K562 (cell line): ENCODE measurements at regions not wholly inside any gene's neighbourhood (a gene's known extent, or its start where the extent isn't known, plus 50 kb on each side); places are given as distances from the start of the nearest gene placed in this dataset.

Experiments
- ATAC-seq: fragments of 200-7000 bp; cut with Tn5 transposase; 3 replicates; pipeline ENCODE4 v1.9.1; 2020; ENCODE audit warnings: moderate library complexity
- BruUV-seq: library from RNA; stranded (reverse); fragments of 400-500 nt; replicated peaks from 2 replicates; lab custom pipeline; 2021; lab: Mats Ljungman, UMichigan
- CTCF ChIA-PET: fragments of 300-600 bp; formaldehyde crosslinking; extraction: SDS; loops from one replicate; lab custom pipeline; 2021; ENCODE audit warnings: low intra/inter-chr PET ratio; lab: Yijun Ruan, JAX
- POLR2A ChIA-PET: fragments of 300-600, 350-650 bp; sonication (Branson Sonifier 250); formaldehyde crosslinking; extraction: SDS; loops from one replicate; lab custom pipeline; 2021; ENCODE audit warnings: antibody characterized with exemption, inconsistent platforms; lab: Yijun Ruan, JAX
- DNase-seq, 4 experiments: peaks; one replicate each; pipeline versions ENCODE4 v3.0.0 to v3.0.0-alpha.2; 2011 to 2018; ENCODE audit warnings: low spot score in 3 of 4, mixed read lengths in 3 of 4; ENCODE audit errors: extremely low read depth in 1 of 4
- FAIRE-seq: peaks from 2 replicates; lab custom pipeline; 2011; peaks lifted over from hg19 to GRCh38; lab: Jason Lieb, UNC
- H2AFZ ChIP-seq: 2 replicates; pipeline ENCODE4 v1.6.0; 2011; ENCODE audit warnings: low read depth, low read length, control low read depth, inconsistent platforms
- H3K27ac ChIP-seq: fragments of 200-600 bp; 3 replicates; pipeline ENCODE4 v1.8.0; 2011; ENCODE audit warnings: low read depth, mild to moderate bottlenecking, control low read depth, inconsistent platforms, low read length, moderate library complexity, mixed read lengths; ENCODE audit errors: extremely low read depth
- H3K27me3 ChIP-seq, 2 experiments: fragments of 300-600 bp in 1 of 2; 2 replicates in 1 of 2; 3 replicates in 1 of 2; pipeline versions ENCODE4 v1.6.0 to v1.8.0; 2011; ENCODE audit warnings: inconsistent platforms in 2 of 2, low read length in 2 of 2, mild to moderate bottlenecking in 1 of 2, mixed read lengths in 1 of 2, moderate library complexity in 1 of 2; ENCODE audit not compliant: control insufficient read depth in 2 of 2, insufficient read depth in 2 of 2
- H3K36me3 ChIP-seq: fragments of 300-600 bp; 3 replicates; pipeline ENCODE4 v1.8.0; 2011; ENCODE audit warnings: mild to moderate bottlenecking, low read length, inconsistent platforms; ENCODE audit not compliant: control insufficient read depth, insufficient read depth
- H3K4me1 ChIP-seq, 2 experiments: fragments of 200-600 bp in 1 of 2; replicated peaks in 1 of 2; 2 replicates in 1 of 2; 3 replicates in 1 of 2; pipeline versions ENCODE4 v1.5.1 to v1.8.0; 2011; ENCODE audit warnings: inconsistent platforms in 2 of 2, low read length in 2 of 2, mild to moderate bottlenecking in 1 of 2, mixed read lengths in 1 of 2, moderate library complexity in 1 of 2; ENCODE audit not compliant: control insufficient read depth in 2 of 2, insufficient read depth in 2 of 2
- H3K4me2 ChIP-seq: 2 replicates; pipeline ENCODE4 v1.6.1; 2011; ENCODE audit warnings: low read length, control low read depth, inconsistent platforms, mixed read lengths; ENCODE audit not compliant: insufficient read depth
- H3K4me3 ChIP-seq: fragments of 200-600 bp; sonication (generic), shearing (Covaris generic); 2 replicates; pipeline ENCODE4 v1.5.1; 2016; ENCODE audit warnings: control low read depth, inconsistent platforms
- H3K79me2 ChIP-seq: fragments of 200-600 bp; 3 replicates; pipeline ENCODE4 v1.8.0; 2011; ENCODE audit warnings: low read length, inconsistent platforms; ENCODE audit not compliant: control insufficient read depth, insufficient read depth
- H3K9ac ChIP-seq, 2 experiments: 2 replicates each; pipeline versions ENCODE4 v1.6.0 to v1.6.1; 2011; ENCODE audit warnings: low read depth in 2 of 2, low read length in 2 of 2, control low read depth in 1 of 2, inconsistent platforms in 1 of 2, mild to moderate bottlenecking in 1 of 2, mixed read lengths in 1 of 2; ENCODE audit not compliant: insufficient read depth in 1 of 2
- H3K9me1 ChIP-seq: one replicate; pipeline ENCODE4 v1.6.0; 2011; ENCODE audit warnings: inconsistent platforms, mild to moderate bottlenecking, low read length, moderate library complexity; ENCODE audit not compliant: control insufficient read depth, insufficient read depth
- H3K9me3 ChIP-seq: replicated peaks from 2 replicates; pipeline ENCODE4 v1.5.1; 2011; ENCODE audit warnings: low read depth, low read length, inconsistent platforms; ENCODE audit not compliant: control insufficient read depth, insufficient read depth
- H4K20me1 ChIP-seq: replicated peaks from 2 replicates; pipeline ENCODE4 v1.6.1; 2011; ENCODE audit warnings: low read length, inconsistent platforms, mixed read lengths; ENCODE audit not compliant: control insufficient read depth, insufficient read depth
- ARNT ChIP-seq, 2 experiments: fragments of 450-650 bp; IDR thresholded peaks; 2 replicates each; pipeline ENCODE4 v1.6.1; 2016; ENCODE audit warnings: mild to moderate bottlenecking in 1 of 2
- ELK1 ChIP-seq: sonication (generic); formaldehyde crosslinking; IDR thresholded peaks from 2 replicates; pipeline ENCODE4 v1.8.1; 2022; ENCODE audit warnings: missing genetic modification reagents
- MCM5 ChIP-seq: fragments of 450-650 bp; IDR thresholded peaks from 2 replicates; pipeline ENCODE4 v1.6.1; 2016; ENCODE audit warnings: low read depth
- MIER1 ChIP-seq: fragments of 450-650 bp; IDR thresholded peaks from 2 replicates; pipeline ENCODE4 v1.6.1; 2016; ENCODE audit warnings: antibody characterized with exemption, mild to moderate bottlenecking, low read depth
- NR2C1 ChIP-seq, 2 experiments: fragments of 450-650 bp; IDR thresholded peaks; 2 replicates each; pipeline ENCODE4 v1.6.1; 2017; ENCODE audit warnings: mild to moderate bottlenecking in 2 of 2, antibody characterized with exemption in 1 of 2, inconsistent platforms in 1 of 2, missing compliant biosample characterization in 1 of 2, missing genetic modification characterization in 1 of 2
- TFAM ChIP-seq: fragments of 250-450 bp; sonication (Bioruptor Pico); conservative IDR thresholded peaks from 2 replicates; pipeline ENCODE4 v1.5.0; 2021; ENCODE audit warnings: mild to moderate bottlenecking, moderate library complexity
- ZNF121 ChIP-seq: sonication (generic); formaldehyde crosslinking; conservative IDR thresholded peaks from 2 replicates; pipeline ENCODE4 v1.8.0; 2022; ENCODE audit warnings: missing genetic modification reagents
- ZNF644 ChIP-seq: fragments of 200-800 bp; sonication (Bioruptor generic); IDR thresholded peaks from 2 replicates; pipeline ENCODE4 v1.6.1; 2016; ENCODE audit warnings: low read depth, missing genetic modification characterization, missing compliant biosample characterization
- ZSCAN29 ChIP-seq: fragments of 450-650 bp; IDR thresholded peaks from 2 replicates; pipeline ENCODE4 v1.6.1; 2017
- WGBS: fragments of 100-300 bp; shearing (Covaris generic); methylation state at CpG from one replicate; pipeline ENCODE4 v1.1.6; 2016; ENCODE audit warnings: low coverage, mixed read lengths; ENCODE audit not compliant: insufficient coverage; ENCODE audit errors: missing lambda C conversion rate; 5-methylcytosine and 5-hydroxymethylcytosine counted together
- in situ Hi-C: fragments of 300-500 bp; cut with MboI; formaldehyde crosslinking; loops from 4 replicates; pipeline ENCODE4 v1.15.0; 2018; ENCODE audit warnings: inconsistent platforms, mixed read lengths
- intact Hi-C: fragments of 100-400 bp; cut with micrococcal nuclease; formaldehyde crosslinking; loops from 2 replicates; pipeline ENCODE4 v1.14.2; 2022
- TF ChIP-seq, protein P1 (sequence below), 2 experiments: fragments of 200-800 bp in 1 of 2; sonication (Bioruptor generic) in 1 of 2; sonication (generic) in 1 of 2; formaldehyde crosslinking in 1 of 2; IDR thresholded peaks in 1 of 2; conservative IDR thresholded peaks in 1 of 2; 2 replicates each; pipeline versions ENCODE4 v1.5.0 to v1.6.1; 2016 to 2020; ENCODE audit warnings: missing compliant biosample characterization in 1 of 2, missing genetic modification characterization in 1 of 2, missing genetic modification reagents in 1 of 2
- TF ChIP-seq, protein P2 (sequence below): sonication (generic); formaldehyde crosslinking; IDR thresholded peaks from 2 replicates; pipeline ENCODE4 v1.8.0; 2022; ENCODE audit warnings: mild to moderate bottlenecking, missing genetic modification reagents

DNA sequence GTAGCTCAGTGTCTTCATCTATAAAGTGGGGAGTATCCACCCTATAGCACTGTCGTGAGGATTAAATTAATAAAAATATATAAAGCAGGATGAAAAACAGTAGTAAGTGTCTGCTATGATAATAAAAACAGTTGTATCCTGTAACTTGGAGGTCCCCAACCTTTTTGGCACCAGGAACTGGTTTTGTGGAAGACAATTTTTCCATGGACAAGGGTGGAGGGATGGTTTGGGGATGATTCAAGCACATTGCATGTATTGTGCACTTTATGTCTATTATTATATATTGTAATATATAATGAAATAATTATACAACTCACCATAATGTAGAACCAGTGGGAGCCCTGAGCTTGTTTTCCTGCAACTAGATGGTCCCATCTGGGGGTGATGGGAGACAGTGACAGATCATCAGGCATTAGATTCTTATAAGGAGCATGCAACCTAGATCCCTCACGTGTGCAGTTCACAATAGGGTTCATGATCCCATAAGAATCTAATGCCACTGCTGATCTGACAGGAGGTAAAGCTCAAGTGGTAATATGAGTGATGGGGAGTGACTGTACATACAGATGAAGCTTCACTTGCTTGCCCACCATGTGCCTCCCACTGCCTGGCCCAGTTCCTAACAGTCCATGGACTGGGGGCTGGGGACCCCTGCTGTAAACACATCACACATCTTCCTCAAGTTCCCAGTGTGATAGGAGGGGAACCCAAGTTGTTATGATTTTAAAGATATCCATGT lies 177.4 kb upstream of the DAPK1 start (continued):
- TF ChIP-seq TFAM (CRISPR knock-in tag): no peak
- TF ChIP-seq, all 486 proteins: peak for 0

DNA sequence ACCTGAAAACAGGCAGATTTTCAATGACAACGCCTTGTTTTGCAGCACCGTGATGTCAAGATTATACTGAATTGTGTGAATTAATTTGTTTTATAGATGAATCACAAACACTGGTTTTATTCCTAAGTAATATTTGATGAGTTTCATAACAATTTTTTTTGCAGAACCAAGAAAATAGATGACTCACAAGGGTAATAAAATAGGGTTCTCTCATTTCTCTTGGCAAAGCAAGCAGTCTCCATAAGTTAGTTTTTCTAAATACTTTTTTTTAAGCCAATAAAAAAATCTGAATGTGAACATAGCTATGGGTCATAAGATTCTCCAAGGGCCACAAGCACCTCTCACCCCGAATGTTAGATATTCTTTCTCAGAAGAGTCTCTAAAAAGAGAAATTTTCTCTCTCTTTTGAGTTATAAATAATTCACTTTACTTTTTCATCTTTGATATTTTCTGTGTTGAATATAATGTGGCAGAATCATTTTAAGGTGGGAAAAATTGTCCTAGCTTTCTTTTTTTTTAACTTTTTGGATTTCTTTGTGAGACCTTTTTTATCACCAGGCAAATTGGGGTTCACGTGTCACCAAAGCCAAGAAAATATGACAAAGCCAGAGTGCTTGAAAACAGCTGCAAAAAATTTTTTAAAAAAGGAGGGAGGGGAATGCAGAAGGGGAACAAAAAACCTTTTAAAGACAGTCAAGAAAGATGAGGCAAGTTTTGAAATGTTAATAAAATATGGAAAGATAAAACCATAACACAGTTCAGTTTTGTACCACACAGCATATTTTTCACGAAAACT lies 174.6 kb upstream of the DAPK1 start:
- Histone ChIP-seq H3K36me3 (no peaks in the 10 kb centered on the region), H3K27me3 (peaks cover 0 to 3% of the 10 kb centered on the region in 2 experiments; a peak in 2 of 5 replicates), H3K79me2 (no peaks in the 10 kb centered on the region), H3K4me2 (no peak overlapping the region), H3K9me3 (no peaks in the 10 kb centered on the region), H3K27ac (no peak overlapping the region)
- BruUV-seq: no TSS peak
- intact Hi-C loops: loop anchor here (5.0 kb wide), 1 partner anchor 686 kb away; no protein-coding TSS in a partner anchor
- no peak for DNase-seq
- FAIRE-seq: no peak
- no peak for ATAC-seq
- no peak for TF ChIP-seq ZNF644 (tag)
- TF ChIP-seq MCM5: no peak
- no peak for TF ChIP-seq ARNT (IDR thresholded peaks at IDR 0.05)
- TF ChIP-seq, protein P1, sequence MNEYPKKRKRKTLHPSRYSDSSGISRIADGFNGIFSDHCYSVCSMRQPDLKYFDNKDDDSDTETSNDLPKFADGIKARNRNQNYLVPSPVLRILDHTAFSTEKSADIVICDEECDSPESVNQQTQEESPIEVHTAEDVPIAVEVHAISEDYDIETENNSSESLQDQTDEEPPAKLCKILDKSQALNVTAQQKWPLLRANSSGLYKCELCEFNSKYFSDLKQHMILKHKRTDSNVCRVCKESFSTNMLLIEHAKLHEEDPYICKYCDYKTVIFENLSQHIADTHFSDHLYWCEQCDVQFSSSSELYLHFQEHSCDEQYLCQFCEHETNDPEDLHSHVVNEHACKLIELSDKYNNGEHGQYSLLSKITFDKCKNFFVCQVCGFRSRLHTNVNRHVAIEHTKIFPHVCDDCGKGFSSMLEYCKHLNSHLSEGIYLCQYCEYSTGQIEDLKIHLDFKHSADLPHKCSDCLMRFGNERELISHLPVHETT (CRISPR knock-in tag; conservative IDR thresholded peaks at IDR 0.05 in 1 of 2, IDR thresholded peaks at IDR 0.05 in 1 of 2): no peak
- TF ChIP-seq MIER1: no peak
- TF ChIP-seq ZSCAN29: no peak
- TF ChIP-seq, protein P2, sequence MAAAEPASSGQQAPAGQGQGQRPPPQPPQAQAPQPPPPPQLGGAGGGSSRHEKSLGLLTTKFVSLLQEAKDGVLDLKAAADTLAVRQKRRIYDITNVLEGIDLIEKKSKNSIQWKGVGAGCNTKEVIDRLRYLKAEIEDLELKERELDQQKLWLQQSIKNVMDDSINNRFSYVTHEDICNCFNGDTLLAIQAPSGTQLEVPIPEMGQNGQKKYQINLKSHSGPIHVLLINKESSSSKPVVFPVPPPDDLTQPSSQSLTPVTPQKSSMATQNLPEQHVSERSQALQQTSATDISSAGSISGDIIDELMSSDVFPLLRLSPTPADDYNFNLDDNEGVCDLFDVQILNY: no peak
- no peak for TF ChIP-seq NR2C1 (IDR thresholded peaks at IDR 0.05)
- no peak for TF ChIP-seq NR2C1 (tag; IDR thresholded peaks at IDR 0.05)
- no peak for TF ChIP-seq ELK1 (CRISPR knock-in tag)
- no peak for TF ChIP-seq ZNF121
- TF ChIP-seq, all 486 proteins: peak for 0
- ChIA-PET CTCF (interaction anchor here (0.6 to 2.0 kb wide), 3 partner anchors 349 to 908 kb away, joined by 3 to 10 read pairs (median 3); no protein-coding TSS in a partner anchor), POLR2A (interaction anchor here (0.6 kb wide), 1 partner anchor 362 kb away, joined by 3 read pairs; no protein-coding TSS in a partner anchor)
- no peaks in the 10 kb centered on the region for H3K9me1 ChIP-seq
- in situ Hi-C loops: loop anchor here (10.0 kb wide), 1 partner anchor 838 kb away; no protein-coding TSS in a partner anchor
- H3K9ac ChIP-seq: no peak overlapping the region
- no peak overlapping the region for H3K4me3 ChIP-seq
- no peaks in the 10 kb centered on the region for H3K4me1 ChIP-seq
- H4K20me1 ChIP-seq: no peaks in the 10 kb centered on the region
- H2AFZ ChIP-seq: no peak overlapping the region
- 0% methylated on average over 4 of the region's 5 CpGs for WGBS
